Progenitor cell of endocrine pancreas (in vitro differentiated cells): ENCODE measurements at regions not wholly inside any gene's neighbourhood (a gene's known extent, or its start where the extent isn't known, plus 50 kb on each side); places are given as distances from the start of the nearest gene placed in this dataset.

Experiments used
- DNase-seq: peaks from one replicate; pipeline ENCODE4 v3.0.0; 2021; ENCODE audit warnings: low spot score; ENCODE audit not compliant: unreplicated experiment
- H3K27ac Mint-ChIP-seq: 2 replicates; pipeline ENCODE4 v1.8.0; 2021; ENCODE audit warnings: mild to moderate bottlenecking, moderate library complexity, mixed read lengths
- H3K27me3 Mint-ChIP-seq: 2 replicates; pipeline ENCODE4 v1.8.0; 2021; ENCODE audit warnings: mixed read lengths
- H3K36me3 Mint-ChIP-seq: 2 replicates; pipeline ENCODE4 v1.8.0; 2022; ENCODE audit warnings: mixed read lengths; ENCODE audit not compliant: insufficient read depth
- H3K4me1 Mint-ChIP-seq: 2 replicates; pipeline ENCODE4 v1.8.0; 2021; ENCODE audit warnings: low read depth, mixed read lengths
- H3K4me3 Mint-ChIP-seq: 2 replicates; pipeline ENCODE4 v1.8.0; 2021; ENCODE audit warnings: low read depth, mild to moderate bottlenecking, moderate library complexity, mixed read lengths
- H3K9me3 Mint-ChIP-seq: 2 replicates; pipeline ENCODE4 v1.8.0; 2021; ENCODE audit warnings: low read depth, mixed read lengths
- TF ChIP-seq, protein P1 (sequence below): fragments of 200-600 bp; sonication (generic); IDR thresholded peaks from one replicate; pipeline ENCODE4 v1.5.0; 2021; ENCODE audit warnings: antibody characterized with exemption, mild to moderate bottlenecking; ENCODE audit not compliant: unreplicated experiment

DNA sequence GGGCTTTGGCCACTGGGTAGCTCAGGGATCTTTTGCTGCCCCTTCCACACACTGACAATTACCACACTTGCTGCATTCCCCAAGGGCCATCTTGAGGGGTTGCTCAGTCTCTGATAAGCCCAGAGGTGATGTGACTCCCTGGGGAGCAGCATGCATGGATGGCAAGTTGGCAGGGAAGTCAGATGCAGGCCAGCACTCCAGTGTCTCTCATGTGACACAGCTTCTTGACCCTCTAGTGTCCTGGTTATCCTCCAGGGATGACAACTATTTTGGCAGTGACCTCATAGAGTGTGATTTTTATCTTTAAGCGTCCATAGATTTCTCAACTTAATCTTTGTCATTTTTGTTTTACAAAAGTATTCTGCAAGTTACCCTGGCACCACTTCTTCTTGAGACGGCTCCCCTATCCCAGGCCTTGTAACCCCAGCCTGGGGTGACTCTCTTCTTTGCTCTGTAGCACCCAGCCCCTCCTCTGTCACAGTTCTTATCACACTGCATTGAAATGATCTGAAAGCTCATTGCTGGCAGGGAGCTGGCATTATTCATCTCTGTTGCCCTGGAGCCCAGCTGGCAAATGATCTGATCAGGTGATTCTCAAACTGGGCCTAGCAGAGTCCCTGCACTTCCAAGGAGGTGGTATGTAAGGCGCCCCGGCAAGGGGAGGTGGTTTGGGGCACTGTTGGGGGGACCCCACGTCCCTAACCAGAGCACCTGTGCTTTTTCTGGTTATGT lies 72.6 kb downstream of the TENT5C start:
- no peak for DNase-seq
- Mint-ChIP-seq H3K9me3 (no peaks in the 10 kb centered on the region), H3K27me3 (peaks cover 28% of the 10 kb centered on the region), H3K4me3 (no peak overlapping the region), H3K27ac (no peak overlapping the region), H3K36me3 (no peaks in the 10 kb centered on the region), H3K4me1 (peaks cover 12% of the 10 kb centered on the region)
- TF ChIP-seq, protein P1, sequence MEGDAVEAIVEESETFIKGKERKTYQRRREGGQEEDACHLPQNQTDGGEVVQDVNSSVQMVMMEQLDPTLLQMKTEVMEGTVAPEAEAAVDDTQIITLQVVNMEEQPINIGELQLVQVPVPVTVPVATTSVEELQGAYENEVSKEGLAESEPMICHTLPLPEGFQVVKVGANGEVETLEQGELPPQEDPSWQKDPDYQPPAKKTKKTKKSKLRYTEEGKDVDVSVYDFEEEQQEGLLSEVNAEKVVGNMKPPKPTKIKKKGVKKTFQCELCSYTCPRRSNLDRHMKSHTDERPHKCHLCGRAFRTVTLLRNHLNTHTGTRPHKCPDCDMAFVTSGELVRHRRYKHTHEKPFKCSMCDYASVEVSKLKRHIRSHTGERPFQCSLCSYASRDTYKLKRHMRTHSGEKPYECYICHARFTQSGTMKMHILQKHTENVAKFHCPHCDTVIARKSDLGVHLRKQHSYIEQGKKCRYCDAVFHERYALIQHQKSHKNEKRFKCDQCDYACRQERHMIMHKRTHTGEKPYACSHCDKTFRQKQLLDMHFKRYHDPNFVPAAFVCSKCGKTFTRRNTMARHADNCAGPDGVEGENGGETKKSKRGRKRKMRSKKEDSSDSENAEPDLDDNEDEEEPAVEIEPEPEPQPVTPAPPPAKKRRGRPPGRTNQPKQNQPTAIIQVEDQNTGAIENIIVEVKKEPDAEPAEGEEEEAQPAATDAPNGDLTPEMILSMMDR = no peak

DNA sequence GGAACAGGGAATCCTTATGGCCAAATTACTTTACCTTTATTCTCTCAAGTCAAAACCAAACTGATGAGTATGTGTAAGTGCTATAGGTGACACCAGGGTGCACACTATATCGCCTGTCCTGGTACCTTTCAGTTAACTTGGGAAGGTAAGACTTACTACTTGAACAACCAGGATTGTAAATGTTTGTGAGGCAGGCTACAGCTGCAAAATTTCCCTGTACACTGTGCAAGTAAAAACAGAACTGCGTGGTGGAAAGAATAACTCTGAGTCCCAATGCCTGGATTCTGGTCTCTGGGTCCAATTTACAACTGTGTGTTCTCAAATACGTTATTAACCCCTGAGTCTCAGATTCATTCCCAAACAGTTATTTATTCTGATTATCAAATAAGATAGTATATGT lies 73.5 kb downstream of the TENT5C start:
- no peak overlapping the region for H3K4me3 Mint-ChIP-seq
- no peak for DNase-seq
- no peak overlapping the region for H3K27ac Mint-ChIP-seq
- no peaks in the 10 kb centered on the region for H3K36me3 Mint-ChIP-seq
- peaks cover 26% of the 10 kb centered on the region for H3K27me3 Mint-ChIP-seq
- no peaks in the 10 kb centered on the region for H3K9me3 Mint-ChIP-seq
- TF ChIP-seq, protein P1 = no peak
- peaks cover 12% of the 10 kb centered on the region for H3K4me1 Mint-ChIP-seq

DNA sequence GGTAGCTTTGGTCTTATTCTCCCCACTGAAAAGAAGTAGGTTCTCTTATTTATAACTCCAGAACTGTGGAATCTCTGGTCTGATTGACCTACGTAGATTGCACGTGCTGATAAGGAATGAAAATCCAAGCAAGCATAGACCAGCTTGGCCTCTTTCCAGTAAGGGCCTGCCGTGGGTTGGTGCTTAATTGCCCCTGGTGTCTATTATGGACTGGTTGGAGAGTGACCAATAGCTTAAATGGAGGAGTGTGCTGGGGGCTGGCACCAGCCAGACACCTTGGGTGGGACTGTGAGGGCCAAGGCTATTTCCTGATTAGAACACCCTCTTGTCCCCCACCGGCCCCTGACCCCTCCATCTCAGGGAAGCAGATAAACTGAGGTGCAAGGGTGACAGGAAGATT lies 74.0 kb downstream of the TENT5C start:
- DNase-seq = no peak
- Mint-ChIP-seq H3K36me3 (no peaks in the 10 kb centered on the region), H3K27ac (no peak overlapping the region), H3K4me1 (peaks cover 8% of the 10 kb centered on the region), H3K9me3 (no peaks in the 10 kb centered on the region), H3K27me3 (peaks cover 25% of the 10 kb centered on the region), H3K4me3 (no peak overlapping the region)
- TF ChIP-seq, protein P1 = no peak

DNA sequence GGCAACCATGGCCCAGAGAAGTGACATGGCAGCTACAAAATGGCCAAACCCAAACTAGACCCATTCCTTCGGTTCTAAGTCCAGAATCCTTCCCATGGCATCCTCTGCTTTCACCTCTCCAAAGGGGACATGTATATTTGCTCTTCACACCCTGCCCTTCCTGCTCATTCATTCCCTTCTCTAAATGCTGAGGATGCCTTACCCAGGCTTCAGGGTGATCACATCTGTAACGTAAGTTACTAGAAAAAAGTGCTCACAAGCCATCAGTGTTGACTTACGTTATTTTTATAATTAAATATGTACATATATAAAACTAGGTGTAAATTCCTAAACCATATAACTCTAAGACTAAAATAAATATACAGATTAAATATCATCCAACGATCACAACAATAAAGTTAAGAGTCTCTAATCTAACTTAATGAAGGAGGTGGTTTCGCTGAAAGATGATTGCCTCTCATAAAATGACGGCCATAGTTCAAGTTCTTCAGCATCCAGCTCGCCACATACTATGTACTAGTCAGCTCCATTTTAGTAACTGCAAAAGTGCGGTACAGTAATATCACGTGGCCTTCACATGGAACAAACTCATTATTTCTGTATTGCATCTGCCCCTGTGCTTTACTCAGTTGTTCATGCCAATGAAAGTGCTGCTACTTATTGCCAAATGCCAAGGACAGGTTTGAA lies 74.6 kb downstream of the TENT5C start:
- H3K36me3 Mint-ChIP-seq = no peaks in the 10 kb centered on the region
- DNase-seq = no peak
- H3K9me3 Mint-ChIP-seq = no peaks in the 10 kb centered on the region
- H3K4me3 Mint-ChIP-seq = no peak overlapping the region
- H3K27ac Mint-ChIP-seq = no peak overlapping the region
- TF ChIP-seq, protein P1 = no peak
- peaks cover 27% of the 10 kb centered on the region for H3K27me3 Mint-ChIP-seq
- H3K4me1 Mint-ChIP-seq = peaks cover 3% of the 10 kb centered on the region

DNA sequence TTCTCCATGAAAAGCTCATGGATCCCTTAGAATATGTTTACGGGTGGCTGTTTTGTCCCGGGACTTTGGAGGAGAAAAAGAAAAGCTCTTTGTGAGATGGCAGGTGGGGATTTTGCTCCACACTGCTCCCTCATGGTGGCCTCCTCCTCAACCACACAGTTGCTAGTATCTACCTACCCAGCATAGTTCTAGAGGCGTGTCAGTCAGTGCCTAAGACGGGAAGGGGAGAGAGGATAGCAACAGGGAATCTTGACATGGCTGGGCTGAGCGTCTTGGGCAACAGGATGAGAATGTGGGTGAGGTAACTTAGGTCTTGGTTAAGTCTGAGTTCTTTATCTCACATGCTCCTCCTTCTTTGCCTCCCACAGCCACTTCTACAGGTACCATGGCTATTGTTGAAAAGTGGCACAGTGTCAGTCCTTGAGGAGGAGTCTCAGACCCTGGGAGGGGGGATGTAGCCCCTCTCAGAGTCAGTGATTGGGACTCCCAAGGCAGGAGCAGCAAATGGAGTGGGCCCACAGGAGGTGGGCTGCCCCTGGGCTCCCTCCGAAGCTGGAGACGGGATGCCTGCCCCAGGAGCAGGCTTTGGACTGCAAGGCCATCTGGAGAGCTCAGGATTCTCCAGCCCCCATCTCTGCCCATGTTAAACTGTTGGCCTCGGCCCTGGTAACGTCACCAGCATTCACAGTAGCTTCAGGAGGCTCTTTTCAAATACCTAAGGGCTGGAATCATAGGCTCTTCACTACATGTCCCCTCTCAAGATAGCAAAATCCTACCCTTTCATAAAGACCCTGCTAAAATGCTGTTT lies 75.4 kb downstream of the TENT5C start:
- DNase-seq = no peak
- no peak overlapping the region for H3K4me3 Mint-ChIP-seq
- H3K4me1 Mint-ChIP-seq = peaks cover 3% of the 10 kb centered on the region
- no peaks in the 10 kb centered on the region for H3K36me3 Mint-ChIP-seq
- no peak overlapping the region for H3K27ac Mint-ChIP-seq
- no peaks in the 10 kb centered on the region for H3K9me3 Mint-ChIP-seq
- TF ChIP-seq, protein P1 = no peak
- peaks cover 27% of the 10 kb centered on the region for H3K27me3 Mint-ChIP-seq
